ENCODE measurements at regions not wholly inside any gene's neighbourhood (a gene's known extent, or its start where the extent isn't known, plus 50 kb on each side); places are given as distances from the start of the nearest gene placed in this dataset.

DNA sequence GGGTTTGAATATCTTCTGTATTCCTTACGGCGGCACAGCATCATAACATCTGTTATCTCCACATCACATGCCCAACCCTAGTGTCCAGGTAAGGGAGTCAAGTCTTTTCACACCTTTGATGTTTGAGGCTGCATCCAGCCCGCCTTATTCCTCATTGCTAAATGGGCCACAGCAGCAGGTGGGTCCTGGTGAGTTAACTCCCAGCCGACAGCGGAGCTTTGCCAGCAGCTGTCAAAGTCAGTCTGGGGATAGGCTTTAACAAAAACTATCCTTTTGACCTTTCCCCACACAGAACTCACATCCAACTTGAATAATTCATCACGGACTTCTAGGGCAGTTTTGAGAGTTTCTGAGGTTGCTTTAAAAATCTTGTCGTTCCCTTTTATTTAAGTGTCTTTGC is 235.1 kb downstream of the DLEU7 start:
- WGBS, 2 donors = 81 to 85% methylated on average over 7 of the region's 7 CpGs
- Histone ChIP-seq H3K36me3 (ENCODE audit: control insufficient read depth in 1 of 2, insufficient read depth in 2 of 2, low read length in 1 of 2) (no peaks in the 10 kb centered on the region), H3K27me3 (ENCODE audit: control insufficient read depth in 1 of 2, insufficient read depth in 2 of 2, low read length in 1 of 2) (no peaks in the 10 kb centered on the region), H3K9me3 (ENCODE audit: control insufficient read depth, low read length) (no peaks in the 10 kb centered on the region), H3K4me1 (ENCODE audit: control insufficient read depth in 1 of 2, insufficient read depth in 2 of 2, low read length in 2 of 2) (no peaks in the 10 kb centered on the region), H3K27ac (ENCODE audit: low read depth in 1 of 2, low read length in 2 of 2) (no peak overlapping the region), H3K4me3 (ENCODE audit: low read length in 2 of 2) (no peak overlapping the region)
- intact Hi-C loops (cut with DNase I) = no loop called here
- ATAC-seq (ENCODE audit: low FRiP score) (no peak), DNase-seq (no peak)

DNA sequence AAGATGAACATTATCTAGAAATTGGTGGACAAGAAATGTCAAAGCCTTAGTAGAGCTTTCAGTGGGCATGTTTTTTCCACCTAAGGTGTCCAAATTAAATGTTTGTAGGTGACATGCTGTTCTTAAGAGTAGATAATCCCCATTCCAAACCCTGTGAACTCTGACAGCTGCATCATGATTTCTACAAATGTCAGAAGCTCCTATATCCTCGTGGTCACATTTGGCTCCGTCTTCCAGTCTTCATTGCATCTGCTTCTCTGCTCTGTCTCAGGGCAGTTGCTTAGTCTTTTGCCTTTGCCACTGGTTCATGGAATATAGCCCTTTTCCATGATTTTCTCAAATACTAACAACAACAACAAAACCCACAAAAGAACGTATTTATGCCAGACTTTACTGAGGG is 234.5 kb downstream of the DLEU7 start:
- DNase-seq = no peak
- 81 to 86% methylated on average over 3 of the region's 3 CpGs for WGBS, 2 donors
- intact Hi-C loops (cut with DNase I) = no loop called here

DNA sequence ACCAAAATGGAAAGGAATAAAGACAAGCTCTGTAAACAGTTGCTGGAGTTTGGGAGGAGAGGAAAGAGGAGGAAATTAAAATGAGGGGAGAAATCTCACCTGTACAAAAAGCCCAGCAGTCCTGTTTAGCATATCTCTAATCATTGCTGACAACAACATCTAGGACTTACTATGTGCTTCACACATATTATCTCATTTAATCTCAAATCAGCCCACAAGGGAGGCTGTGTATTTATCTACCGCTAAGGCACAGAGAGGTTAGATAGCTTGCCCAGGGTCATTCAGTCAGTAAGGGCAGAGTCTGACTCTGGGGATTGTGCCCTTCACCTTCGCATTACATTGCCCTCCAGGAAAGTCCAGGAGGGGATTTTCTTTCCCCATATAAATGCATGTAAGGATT is 233.3 kb downstream of the DLEU7 start:
- Histone ChIP-seq H3K4me1 (ENCODE audit: control insufficient read depth in 1 of 2, insufficient read depth in 2 of 2, low read length in 2 of 2) (no peaks in the 10 kb centered on the region), H3K27ac (ENCODE audit: low read depth in 1 of 2, low read length in 2 of 2) (no peak overlapping the region), H3K27me3 (ENCODE audit: control insufficient read depth in 1 of 2, insufficient read depth in 2 of 2, low read length in 1 of 2) (no peaks in the 10 kb centered on the region), H3K9me3 (ENCODE audit: control insufficient read depth, low read length) (no peaks in the 10 kb centered on the region), H3K4me3 (ENCODE audit: low read length in 2 of 2) (no peak overlapping the region), H3K36me3 (ENCODE audit: control insufficient read depth in 1 of 2, insufficient read depth in 2 of 2, low read length in 1 of 2) (no peaks in the 10 kb centered on the region)
- DNase-seq (no peak), ATAC-seq (ENCODE audit: low FRiP score) (no peak)
- intact Hi-C loops (cut with DNase I) = no loop called here
- WGBS, 2 donors = 87 to 97% methylated on average over 2 of the region's 2 CpGs

More for the DNA sequence above, 234.5 kb downstream of the DLEU7 start:
- Histone ChIP-seq H3K9me3 (ENCODE audit: control insufficient read depth, low read length) (no peaks in the 10 kb centered on the region), H3K4me1 (ENCODE audit: control insufficient read depth in 1 of 2, insufficient read depth in 2 of 2, low read length in 2 of 2) (no peaks in the 10 kb centered on the region), H3K4me3 (ENCODE audit: low read length in 2 of 2) (no peak overlapping the region), H3K27me3 (ENCODE audit: control insufficient read depth in 1 of 2, insufficient read depth in 2 of 2, low read length in 1 of 2) (no peaks in the 10 kb centered on the region), H3K27ac (ENCODE audit: low read depth in 1 of 2, low read length in 2 of 2) (no peak overlapping the region), H3K36me3 (ENCODE audit: control insufficient read depth in 1 of 2, insufficient read depth in 2 of 2, low read length in 1 of 2) (no peaks in the 10 kb centered on the region)
- no peak for ATAC-seq (ENCODE audit: low FRiP score)

DNA sequence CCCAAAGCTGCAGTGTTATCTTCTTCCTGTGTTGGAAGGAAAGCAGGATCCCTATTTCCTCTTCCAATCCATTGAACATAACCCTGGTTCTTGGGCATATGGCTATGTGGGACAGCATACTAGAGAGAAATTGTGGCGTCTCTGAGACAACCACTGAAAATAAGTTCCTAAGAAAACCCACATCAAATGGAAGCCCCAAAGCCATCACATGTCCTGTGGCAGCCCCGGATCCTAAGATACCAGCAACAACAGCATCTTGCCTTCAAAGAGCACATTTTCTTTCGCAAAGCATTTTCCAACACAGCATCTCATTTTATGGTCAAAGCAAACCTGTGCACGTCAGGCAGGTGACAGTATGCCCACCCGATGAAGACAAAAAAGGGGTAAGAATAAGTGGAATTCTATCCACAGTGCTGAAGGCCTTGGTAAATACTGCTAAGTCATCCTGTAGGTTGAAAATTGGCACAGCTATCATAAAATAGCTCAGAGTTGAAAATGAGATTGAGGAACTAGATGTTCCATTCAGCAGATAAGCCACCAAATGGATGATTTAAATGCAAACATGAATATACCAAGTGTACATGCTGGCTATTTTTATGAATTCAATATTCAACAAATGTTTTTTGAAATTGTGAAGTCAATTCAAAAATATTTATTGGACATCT is 232.2 kb downstream of the DLEU7 start:
- H3K4me1 ChIP-seq (ENCODE audit: control insufficient read depth in 1 of 2, insufficient read depth in 2 of 2, low read length in 2 of 2) = no peaks in the 10 kb centered on the region
- H3K36me3 ChIP-seq (ENCODE audit: control insufficient read depth in 1 of 2, insufficient read depth in 2 of 2, low read length in 1 of 2) = no peaks in the 10 kb centered on the region
- intact Hi-C loops (cut with DNase I) = no loop called here
- H3K4me3 ChIP-seq (ENCODE audit: low read length in 2 of 2) = no peak overlapping the region
- no peaks in the 10 kb centered on the region for H3K9me3 ChIP-seq (ENCODE audit: control insufficient read depth, low read length)
- ATAC-seq (ENCODE audit: low FRiP score) = no peak
- 95 to 96% methylated on average over 5 of the region's 5 CpGs for WGBS, 2 donors
- no peak overlapping the region for H3K27ac ChIP-seq (ENCODE audit: low read depth in 1 of 2, low read length in 2 of 2)
- no peak for DNase-seq
- no peaks in the 10 kb centered on the region for H3K27me3 ChIP-seq (ENCODE audit: control insufficient read depth in 1 of 2, insufficient read depth in 2 of 2, low read length in 1 of 2)

DNA sequence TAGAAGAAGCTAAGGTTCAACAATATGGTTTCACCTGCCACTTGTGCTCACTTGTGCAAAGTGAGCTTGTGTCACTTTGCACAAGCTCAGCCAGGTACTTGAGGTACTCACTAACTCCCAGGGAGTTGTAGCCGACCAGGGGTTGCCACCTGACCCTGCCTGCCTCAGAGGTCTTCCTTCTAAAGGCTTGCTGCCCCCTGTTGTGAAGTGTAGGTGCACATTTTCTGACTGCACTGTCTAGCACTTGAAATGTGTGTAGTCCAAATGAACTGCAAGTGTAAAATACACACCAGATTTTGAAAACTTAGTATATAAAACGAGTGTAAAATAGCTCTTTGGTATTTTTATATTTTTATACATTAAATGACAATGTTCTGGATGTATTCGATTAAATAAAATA is 230.8 kb downstream of the DLEU7 start:
- Histone ChIP-seq H3K36me3 (ENCODE audit: control insufficient read depth in 1 of 2, insufficient read depth in 2 of 2, low read length in 1 of 2) (no peaks in the 10 kb centered on the region), H3K27me3 (ENCODE audit: control insufficient read depth in 1 of 2, insufficient read depth in 2 of 2, low read length in 1 of 2) (no peaks in the 10 kb centered on the region), H3K9me3 (ENCODE audit: control insufficient read depth, low read length) (no peaks in the 10 kb centered on the region), H3K4me1 (ENCODE audit: control insufficient read depth in 1 of 2, insufficient read depth in 2 of 2, low read length in 2 of 2) (no peaks in the 10 kb centered on the region), H3K4me3 (ENCODE audit: low read length in 2 of 2) (no peak overlapping the region), H3K27ac (ENCODE audit: low read depth in 1 of 2, low read length in 2 of 2) (no peak overlapping the region)
- intact Hi-C loops (cut with DNase I) = no loop called here
- WGBS, 2 donors = 80 to 88% methylated on average over 3 of the region's 3 CpGs
- no peak for DNase-seq
- no peak for ATAC-seq (ENCODE audit: low FRiP score)

DNA sequence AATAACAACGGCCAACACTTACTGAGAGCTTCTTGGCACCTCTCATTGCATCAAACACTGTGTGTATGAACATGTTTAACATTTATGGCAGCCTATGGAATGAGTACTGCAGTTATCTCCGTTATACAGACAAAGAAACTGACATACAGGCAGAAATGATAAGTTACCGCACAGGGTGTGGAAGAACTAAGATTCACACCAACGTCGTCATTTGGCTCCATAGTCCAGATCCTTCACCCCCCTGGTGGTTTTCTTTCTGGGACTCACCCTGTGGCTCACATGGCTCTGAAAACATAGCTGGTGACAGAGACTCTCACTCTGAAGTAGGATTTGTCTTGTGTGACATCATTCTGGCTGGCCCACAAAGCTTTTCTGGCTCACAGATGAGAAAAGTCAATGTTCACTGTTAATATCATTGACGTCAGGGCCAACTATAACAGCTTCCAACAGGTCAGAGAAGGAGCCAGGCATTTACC is 230.1 kb downstream of the DLEU7 start:
- H3K36me3 ChIP-seq (ENCODE audit: control insufficient read depth in 1 of 2, insufficient read depth in 2 of 2, low read length in 1 of 2) = no peaks in the 10 kb centered on the region
- 66 to 81% methylated on average over 6 of the region's 6 CpGs for WGBS, 2 donors
- H3K27ac ChIP-seq (ENCODE audit: low read depth in 1 of 2, low read length in 2 of 2) = no peak overlapping the region
- intact Hi-C loops (cut with DNase I) = no loop called here
- no peaks in the 10 kb centered on the region for H3K27me3 ChIP-seq (ENCODE audit: control insufficient read depth in 1 of 2, insufficient read depth in 2 of 2, low read length in 1 of 2)
- ATAC-seq (ENCODE audit: low FRiP score) (no peak), DNase-seq (no peak)
- no peaks in the 10 kb centered on the region for H3K4me1 ChIP-seq (ENCODE audit: control insufficient read depth in 1 of 2, insufficient read depth in 2 of 2, low read length in 2 of 2)
- H3K4me3 ChIP-seq (ENCODE audit: low read length in 2 of 2) = no peak overlapping the region
- no peaks in the 10 kb centered on the region for H3K9me3 ChIP-seq (ENCODE audit: control insufficient read depth, low read length)

DNA sequence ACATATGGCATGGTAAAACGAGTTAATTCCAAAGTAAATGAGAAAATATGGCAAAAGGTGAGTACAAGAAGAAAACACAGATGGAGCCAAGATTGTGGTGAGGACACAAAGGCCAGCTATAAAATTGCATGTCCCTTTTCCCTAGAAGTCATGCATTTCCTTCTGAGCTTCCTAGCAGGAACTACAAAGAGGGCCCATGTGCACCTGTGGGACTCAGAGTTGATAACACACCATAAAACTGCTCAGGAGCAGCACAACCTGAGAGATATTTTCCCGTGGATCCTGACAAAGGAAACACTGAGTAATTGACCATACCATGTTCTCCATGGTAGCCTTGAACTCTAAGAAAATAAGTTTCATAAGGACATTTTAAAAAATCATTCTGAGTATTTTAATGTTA is 228.3 kb downstream of the DLEU7 start:
- no peak for DNase-seq
- 90 to 94% methylated on average over 2 of the region's 2 CpGs for WGBS, 2 donors

DNA sequence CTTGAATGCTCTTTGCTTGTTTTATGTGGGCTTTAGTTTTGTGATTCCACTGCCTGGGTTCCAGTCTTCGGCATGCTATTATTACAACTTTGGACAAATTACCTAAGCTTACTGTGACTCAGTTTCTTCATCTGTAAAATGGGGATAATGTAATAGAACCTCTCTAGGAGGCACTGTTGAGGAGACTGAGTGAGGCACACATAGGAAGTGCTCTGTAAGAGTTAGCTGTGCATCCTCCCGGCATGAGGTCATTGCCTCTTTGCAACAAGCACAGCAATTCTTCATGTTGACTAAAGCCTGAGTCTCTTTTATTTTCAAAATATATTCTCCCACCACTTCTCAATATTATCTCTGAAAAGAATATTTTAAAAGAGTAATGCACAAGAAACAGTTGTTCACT is 227.4 kb downstream of the DLEU7 start:
- no peak for DNase-seq
- no peak overlapping the region for H3K27ac ChIP-seq (ENCODE audit: low read depth in 1 of 2, low read length in 2 of 2)
- no peaks in the 10 kb centered on the region for H3K36me3 ChIP-seq (ENCODE audit: control insufficient read depth in 1 of 2, insufficient read depth in 2 of 2, low read length in 1 of 2)
- no peaks in the 10 kb centered on the region for H3K27me3 ChIP-seq (ENCODE audit: control insufficient read depth in 1 of 2, insufficient read depth in 2 of 2, low read length in 1 of 2)
- no peak overlapping the region for H3K4me3 ChIP-seq (ENCODE audit: low read length in 2 of 2)
- WGBS, 2 donors = 90 to 94% methylated on average over 2 of the region's 2 CpGs
- intact Hi-C loops (cut with DNase I) = no loop called here
- no peaks in the 10 kb centered on the region for H3K4me1 ChIP-seq (ENCODE audit: control insufficient read depth in 1 of 2, insufficient read depth in 2 of 2, low read length in 2 of 2)
- ATAC-seq (ENCODE audit: low FRiP score) = no peak
- no peaks in the 10 kb centered on the region for H3K9me3 ChIP-seq (ENCODE audit: control insufficient read depth, low read length)

More for the DNA sequence above, 228.3 kb downstream of the DLEU7 start:
- Histone ChIP-seq H3K36me3 (ENCODE audit: control insufficient read depth in 1 of 2, insufficient read depth in 2 of 2, low read length in 1 of 2) (no peaks in the 10 kb centered on the region), H3K4me1 (ENCODE audit: control insufficient read depth in 1 of 2, insufficient read depth in 2 of 2, low read length in 2 of 2) (no peaks in the 10 kb centered on the region), H3K4me3 (ENCODE audit: low read length in 2 of 2) (no peak overlapping the region), H3K27me3 (ENCODE audit: control insufficient read depth in 1 of 2, insufficient read depth in 2 of 2, low read length in 1 of 2) (no peaks in the 10 kb centered on the region), H3K9me3 (ENCODE audit: control insufficient read depth, low read length) (no peaks in the 10 kb centered on the region), H3K27ac (ENCODE audit: low read depth in 1 of 2, low read length in 2 of 2) (no peak overlapping the region)
- intact Hi-C loops (cut with DNase I) = no loop called here
- ATAC-seq (ENCODE audit: low FRiP score) = no peak

DNA sequence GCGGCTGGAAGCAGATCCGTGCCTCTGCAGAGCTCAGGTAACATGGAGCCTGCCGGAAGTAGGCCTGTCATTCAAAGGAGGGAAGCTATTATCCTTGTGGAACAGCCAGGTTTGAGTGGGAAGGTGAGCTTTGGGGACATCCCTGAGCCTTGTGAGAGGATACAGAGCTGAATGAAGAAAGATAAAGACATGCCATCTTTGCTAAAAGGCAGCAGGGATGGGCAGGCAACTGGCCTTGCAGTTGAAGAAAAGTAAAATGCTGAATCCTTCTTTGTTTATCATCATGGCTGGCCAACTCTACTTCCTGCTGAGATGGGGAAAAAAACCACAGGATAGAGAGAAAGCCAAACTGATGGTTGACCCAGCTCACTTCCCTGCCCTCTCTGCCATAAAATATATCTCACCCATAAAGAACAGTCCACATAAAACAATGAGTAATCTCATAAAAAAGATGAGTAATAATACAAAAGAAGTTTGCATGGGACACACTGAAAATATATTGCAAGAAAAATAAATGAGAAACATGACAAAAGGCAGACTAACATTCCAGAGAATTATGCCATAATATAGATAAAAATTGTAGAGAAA is 226.3 kb downstream of the DLEU7 start:
- no peaks in the 10 kb centered on the region for H3K36me3 ChIP-seq (ENCODE audit: control insufficient read depth in 1 of 2, insufficient read depth in 2 of 2, low read length in 1 of 2)
- intact Hi-C loops (cut with DNase I) = no loop called here
- WGBS, 2 donors = 92 to 96% methylated on average over 3 of the region's 3 CpGs
- DNase-seq (no peak), ATAC-seq (ENCODE audit: low FRiP score) (no peak)
- H3K4me3 ChIP-seq (ENCODE audit: low read length in 2 of 2) = no peak overlapping the region
- no peaks in the 10 kb centered on the region for H3K4me1 ChIP-seq (ENCODE audit: control insufficient read depth in 1 of 2, insufficient read depth in 2 of 2, low read length in 2 of 2)
- no peaks in the 10 kb centered on the region for H3K27me3 ChIP-seq (ENCODE audit: control insufficient read depth in 1 of 2, insufficient read depth in 2 of 2, low read length in 1 of 2)
- no peak overlapping the region for H3K27ac ChIP-seq (ENCODE audit: low read depth in 1 of 2, low read length in 2 of 2)
- no peaks in the 10 kb centered on the region for H3K9me3 ChIP-seq (ENCODE audit: control insufficient read depth, low read length)
